ENCODE measurements at regions not wholly inside any gene's neighbourhood (a gene's known extent, or its start where the extent isn't known, plus 50 kb on each side); places are given as distances from the start of the nearest gene placed in this dataset.
"Not testable (repeated sequence)": the region's sequence is repeated elsewhere in the genome, so short reads cannot be mapped to it uniquely, and the experiment has no call there.

DNA sequence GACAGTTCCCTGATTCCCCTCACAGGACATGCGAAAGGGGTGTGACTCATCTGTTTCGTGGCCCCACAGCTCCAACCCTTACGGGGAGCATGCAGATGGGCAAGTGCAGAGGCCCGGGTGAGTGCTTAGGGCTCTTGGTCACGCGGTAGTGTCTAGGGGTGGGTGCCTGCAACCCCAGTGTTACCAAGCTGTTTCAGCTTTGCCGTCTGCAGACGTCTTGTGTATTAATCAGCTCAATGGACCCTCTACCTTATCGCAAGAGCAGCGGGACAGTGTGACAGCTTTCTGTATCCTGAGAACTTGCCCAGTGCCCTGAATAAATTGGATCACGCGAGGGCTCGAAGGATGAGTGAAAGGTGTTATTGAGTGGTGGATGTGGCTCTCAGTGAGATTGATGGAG, 816.4 kb upstream of the ANO3 start:
- DNase-seq (ENCODE audit: low read depth): no peak

DNA sequence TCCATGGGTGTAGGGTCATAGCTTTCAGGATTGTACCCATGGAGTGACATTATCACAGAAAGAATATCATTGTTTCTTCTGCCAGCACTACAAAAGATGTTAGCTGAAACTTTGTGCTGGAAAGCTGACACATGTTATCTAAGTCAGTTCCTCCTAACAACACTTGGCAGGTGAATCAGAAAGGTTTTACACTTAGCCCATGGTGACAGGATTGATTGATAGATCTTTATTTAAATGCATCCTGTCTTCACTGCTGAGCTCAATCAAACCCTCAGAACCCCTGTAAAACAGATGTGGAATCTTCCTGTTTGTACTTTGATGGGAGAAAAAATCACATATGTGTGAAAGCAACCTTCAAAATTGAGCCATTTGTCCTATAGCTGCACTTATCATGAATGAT, 811.5 kb upstream of the ANO3 start:
- no peak for DNase-seq (ENCODE audit: low read depth)

DNA sequence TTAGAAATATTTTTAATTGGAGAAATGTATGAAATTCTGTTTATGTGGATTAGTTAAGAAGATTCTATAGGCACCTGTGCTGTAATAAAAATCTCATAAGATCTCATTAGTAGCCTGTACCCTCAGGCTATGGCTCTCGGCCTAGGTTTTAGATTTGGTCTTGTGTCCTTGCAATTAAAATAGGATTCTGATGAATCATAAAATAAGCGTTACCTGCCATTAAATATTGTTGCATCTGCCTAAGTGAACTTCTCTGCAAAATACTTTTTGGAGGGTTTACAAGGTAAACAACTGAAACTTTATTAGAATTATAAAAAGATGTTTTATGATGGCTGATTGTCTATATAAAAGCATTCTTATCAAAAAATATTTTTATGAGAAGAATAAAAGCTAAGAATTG, 804.1 kb upstream of the ANO3 start:
- no peak for DNase-seq (ENCODE audit: low read depth)

DNA sequence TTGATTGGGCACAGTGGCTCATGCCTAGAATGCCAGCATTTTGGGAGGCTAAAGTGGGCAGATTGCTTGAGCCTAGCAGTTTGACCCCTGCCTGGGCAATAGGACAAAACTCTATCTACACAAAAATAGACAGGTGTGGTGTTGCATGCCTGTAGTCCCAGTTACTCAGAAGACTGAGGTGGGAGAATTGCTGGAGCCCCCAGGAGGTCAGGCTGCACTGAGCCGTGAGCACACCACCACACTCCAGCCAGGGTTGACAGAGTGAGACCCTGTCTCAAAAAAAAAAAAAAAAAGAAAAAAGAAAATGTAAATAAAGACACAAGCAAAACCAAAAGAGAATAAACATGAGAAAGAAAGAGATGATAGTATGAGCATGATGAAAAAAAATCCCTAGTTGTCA, 802.4 kb upstream of the ANO3 start:
- no peak for DNase-seq (ENCODE audit: low read depth)

DNA sequence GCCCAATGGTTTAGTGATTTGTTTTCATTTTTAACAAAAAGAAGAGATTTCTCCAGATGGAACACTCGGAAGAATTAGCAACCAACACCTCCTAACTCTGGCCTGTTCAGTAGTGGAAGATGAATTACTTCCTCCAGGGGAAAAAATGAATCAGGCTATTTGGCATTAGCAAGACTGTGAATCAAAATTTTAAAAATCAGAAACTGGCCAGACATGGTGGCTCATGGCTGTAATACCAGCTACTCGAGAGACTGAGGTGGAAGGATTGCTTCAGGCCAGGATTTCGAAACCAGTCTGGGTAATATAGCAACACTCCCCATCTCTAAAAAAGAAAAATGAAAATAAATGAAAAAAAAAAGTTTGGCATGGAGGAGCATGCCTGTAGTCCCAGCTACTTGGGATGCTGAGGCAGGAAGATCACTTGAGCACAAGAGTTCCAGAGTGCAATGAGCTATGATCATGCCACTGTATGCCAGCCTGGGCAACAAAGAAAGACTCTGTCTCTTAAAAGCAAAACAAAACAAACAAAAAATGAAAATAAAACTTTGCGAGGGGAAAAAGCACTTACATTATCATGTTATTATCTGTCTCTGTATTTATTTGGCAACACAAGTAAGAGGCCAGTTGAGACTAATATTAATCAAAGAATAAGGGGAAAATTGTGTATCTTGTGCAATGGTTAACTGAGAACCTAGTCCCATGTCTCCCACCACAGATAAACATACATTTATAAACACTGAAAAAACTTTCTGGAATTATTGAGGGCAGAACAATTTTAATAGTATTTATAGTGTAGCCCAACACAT, 796.3 kb upstream of the ANO3 start:
- DNase-seq (ENCODE audit: low read depth): no peak

DNA sequence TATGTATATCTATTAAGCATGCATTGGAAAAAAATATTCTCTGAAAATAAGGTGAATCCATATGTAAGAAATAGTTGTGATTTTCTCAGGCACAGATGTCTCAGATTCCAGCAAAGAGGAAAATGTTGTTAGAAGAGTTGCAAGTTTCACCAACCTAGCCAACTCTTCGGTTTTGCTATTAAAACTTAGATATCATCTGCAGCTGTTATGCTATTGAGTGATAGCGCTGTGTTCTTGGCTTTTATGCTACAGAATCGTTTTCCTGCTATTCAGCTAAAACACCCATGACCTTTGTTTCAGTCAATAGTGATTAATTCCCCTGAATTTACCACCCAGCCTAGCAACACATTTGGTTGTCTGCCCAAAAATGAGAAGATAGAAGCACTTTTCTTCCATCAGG, 795.6 kb upstream of the ANO3 start:
- DNase-seq (ENCODE audit: low read depth): no peak

DNA sequence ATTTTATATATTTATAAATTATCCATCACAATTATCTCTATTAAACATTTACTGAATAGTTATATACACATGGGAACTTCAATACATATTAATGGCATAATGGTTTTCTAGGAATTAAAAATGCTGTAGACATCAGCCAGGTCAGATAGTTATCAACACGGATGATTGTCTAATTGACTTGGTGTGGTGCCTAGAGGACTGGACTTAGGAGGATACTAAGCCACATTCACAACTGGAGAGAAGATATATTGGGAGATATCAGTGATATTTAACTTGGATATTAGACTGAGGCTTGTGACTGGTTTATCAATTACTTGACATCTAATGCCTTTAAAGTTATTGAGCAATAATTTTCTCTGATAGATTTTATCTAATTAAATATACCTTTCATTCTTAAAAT, 794.5 kb upstream of the ANO3 start:
- DNase-seq (ENCODE audit: low read depth): no peak

DNA sequence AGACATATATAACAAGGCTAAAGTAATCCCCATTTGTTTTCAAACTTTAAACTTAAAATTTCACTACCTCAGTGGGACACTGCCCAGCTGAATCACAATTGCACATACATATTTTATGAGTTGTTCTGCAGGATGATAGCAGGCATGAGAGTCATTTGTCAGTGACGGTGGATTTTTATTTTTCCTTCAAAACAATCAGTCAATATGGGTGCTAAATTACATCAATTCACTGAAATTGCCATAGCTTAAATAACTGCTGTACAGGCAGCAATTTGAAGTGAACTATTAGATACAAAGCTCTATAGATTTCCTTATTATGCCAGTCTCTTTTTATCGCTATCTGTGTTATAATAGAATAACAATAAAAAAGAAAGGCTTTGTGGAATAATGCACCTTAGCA, 784.6 kb upstream of the ANO3 start:
- DNase-seq (ENCODE audit: low read depth): no peak

DNA sequence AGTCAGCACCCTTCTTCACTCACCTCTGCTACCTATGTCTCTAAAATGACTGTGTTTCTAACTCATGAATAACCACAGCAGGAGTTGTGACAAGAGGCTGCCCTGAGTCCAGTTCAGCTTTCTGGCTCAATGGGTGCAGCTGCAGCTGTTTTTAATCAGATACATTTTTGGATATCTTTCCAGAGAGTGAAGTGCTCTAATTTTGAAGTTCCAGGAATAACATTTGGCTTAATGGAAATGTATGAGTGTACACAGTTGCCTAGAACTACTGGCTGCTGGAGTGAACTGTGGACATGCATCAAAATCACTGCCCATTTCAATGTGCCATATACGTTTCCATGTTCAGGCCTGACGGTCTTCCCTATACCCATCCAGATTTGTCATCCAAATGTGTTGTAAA, 769.5 kb upstream of the ANO3 start:
- no peak for DNase-seq (ENCODE audit: low read depth)

DNA sequence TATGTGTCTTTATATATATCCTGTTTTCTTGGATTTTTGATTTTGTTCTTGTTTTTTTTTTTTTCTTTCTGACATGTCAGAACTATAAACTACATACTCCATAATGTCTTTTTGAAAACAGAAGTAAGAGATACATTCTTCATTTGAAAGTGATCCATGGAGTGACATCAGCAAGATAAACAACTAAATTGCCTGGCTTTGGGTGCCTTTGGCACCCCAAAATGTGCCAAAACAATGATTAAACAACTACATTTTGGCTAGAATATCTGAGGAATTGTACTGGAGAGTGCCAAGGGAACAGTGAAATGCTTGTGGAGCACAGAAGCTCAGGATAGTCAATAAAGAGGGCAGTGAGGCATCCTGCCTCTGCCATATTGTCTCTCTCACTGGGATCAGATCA, 766.1 kb upstream of the ANO3 start:
- no peak for DNase-seq (ENCODE audit: low read depth)

DNA sequence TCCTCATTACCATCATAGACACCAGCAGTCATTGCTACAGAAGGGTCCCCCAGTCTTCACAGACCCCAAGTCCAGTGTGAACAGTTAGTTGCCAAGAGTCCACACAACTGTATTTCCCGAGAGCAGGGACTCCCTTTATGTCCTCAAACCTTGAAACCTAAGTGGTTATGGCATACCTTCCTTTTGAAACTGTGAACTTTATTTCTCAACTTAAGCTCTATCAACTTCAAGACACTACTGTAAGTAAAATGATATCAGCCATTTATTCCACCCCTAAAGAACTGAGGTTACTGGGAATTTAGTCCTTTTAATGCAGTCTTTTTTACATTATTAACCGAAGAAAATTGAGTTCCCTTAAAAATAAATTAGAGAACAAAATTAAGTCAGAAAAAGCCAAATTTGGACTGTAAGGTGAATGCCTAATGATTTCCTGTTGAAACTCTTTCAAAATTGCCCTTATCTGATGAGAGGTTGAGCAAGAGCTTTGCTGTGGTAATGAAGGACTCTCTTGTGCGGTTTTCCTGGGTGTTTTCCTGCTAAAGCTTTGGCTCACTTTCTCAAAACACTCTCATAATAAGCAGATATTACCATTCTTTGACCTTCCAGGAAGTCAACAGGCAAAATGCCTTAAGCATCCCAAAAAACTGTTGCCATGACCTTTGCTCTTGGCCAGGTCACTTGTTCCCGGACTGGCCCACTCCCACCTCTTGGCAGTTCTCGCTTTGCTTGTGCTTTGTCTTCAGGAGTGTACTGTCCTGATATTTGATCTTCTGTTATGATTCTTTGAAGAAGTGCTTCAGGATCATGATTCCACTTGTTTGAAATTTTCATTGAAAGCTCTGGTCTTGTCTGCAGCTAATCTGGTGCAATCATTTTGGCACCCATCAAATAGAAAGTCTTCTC, 765.4 kb upstream of the ANO3 start:
- DNase-seq (ENCODE audit: low read depth): no peak

DNA sequence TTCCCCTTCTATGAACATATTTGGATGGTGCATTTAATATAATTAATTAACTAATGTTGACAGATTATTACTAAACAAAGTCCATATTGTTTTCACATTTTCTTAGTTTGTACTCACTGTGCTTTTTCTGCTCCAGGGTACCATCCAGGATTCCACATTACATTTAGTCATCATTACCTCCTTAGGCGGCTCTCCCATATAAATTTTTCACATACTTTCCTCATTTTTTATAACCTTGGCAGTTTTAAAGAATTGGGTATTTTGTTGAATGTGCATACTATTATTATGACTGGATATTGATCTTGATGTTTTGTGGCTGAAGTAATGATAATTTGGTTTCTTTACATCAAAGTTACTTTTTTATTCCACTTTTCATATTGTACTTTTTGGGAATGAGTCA, 755.6 kb upstream of the ANO3 start:
- DNase-seq (ENCODE audit: low read depth): no peak

DNA sequence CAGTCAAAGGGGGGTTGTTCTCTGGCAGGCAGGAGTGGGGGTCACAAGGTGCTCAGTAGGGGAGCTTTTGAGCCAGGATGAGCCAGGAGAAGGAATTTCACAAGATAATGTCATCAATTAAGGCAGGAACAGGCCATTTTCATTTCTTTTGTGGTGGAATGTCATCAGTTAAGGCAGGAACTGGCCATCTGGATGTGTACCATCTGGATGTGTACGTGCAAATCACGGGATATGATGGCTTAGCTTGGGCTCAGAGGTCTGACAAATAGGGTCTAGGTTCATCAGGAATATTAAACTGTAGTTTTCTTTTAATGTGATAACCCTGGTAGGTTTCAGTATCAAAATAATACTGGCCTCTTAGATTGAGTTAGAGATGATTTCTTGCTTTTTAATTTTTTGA, 752.4 kb upstream of the ANO3 start:
- DNase-seq (ENCODE audit: low read depth): not testable (repeated sequence)

DNA sequence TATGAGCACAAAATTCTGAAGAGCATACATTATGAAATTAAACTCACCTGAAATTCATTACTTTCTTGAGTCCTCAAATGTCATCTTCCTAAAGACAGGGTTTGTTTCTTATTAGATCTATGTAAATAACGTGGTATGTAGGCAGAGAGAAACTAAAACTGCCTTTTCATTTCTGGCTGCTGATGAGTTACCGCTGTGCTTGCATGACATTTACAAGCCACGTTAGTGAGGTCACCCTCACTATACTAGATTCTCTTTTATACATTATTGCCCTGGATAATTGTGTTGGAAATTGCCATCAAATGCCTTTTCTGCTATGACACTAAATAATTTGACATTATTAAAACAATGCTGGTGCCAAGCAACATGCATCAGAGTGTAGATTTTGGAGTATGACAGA, 748.3 kb upstream of the ANO3 start:
- no peak for DNase-seq (ENCODE audit: low read depth)

DNA sequence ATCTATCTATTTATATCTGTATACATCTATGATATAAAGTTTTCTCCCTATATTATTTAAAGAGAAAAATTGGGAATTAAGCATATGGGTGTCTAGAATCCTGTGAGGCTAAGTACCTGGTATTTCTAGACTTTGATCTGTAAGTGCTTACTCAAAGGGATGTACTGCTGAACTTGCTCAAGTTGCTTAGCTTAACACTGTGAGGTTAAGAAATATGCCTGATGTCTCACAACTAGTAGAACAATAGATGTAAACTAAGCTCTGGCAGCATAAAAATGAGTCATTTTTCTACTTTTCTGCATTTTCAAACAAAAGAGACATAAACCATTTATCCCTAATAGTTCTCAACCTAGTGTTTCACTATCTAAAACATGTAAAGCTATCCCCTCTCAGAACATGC, 744.4 kb upstream of the ANO3 start:
- DNase-seq (ENCODE audit: low read depth): no peak

DNA sequence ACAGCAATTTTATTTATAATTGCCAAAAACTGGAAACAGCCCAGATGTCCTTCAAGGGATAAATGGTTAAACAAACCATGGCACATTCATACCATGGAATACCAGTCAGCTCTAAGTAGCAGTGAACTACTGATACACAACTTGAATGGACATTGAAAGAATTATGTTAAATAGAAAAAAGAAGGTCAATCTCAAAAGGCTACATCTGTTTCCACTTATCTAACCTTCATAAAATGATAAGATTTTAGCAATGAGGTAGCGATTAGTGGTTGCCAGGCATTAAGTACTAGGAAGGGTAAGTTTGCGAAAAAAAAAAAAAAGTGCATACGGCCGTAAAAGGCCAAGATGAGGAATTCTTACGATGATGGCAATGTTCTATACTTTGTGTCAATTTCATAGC, 738.7 kb upstream of the ANO3 start:
- no peak for DNase-seq (ENCODE audit: low read depth)

DNA sequence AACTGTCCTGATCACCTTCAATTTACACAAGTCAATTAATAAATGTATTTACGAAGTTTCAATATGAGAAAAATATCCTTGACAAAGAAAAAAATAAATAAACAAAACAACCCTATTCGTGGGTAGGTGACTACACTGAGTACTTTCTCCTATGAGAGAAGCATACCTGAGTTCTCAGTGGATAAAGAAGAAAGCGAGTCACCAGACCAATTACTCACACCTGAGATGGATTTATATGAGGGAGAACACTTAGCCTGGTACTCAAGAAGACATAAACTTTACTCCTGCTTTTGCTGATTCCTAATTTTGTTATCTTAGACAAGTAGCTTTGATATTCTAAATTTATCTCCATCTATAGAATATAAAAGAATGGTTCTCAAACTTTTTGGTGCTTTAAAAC, 735.2 kb upstream of the ANO3 start:
- no peak for DNase-seq (ENCODE audit: low read depth)

DNA sequence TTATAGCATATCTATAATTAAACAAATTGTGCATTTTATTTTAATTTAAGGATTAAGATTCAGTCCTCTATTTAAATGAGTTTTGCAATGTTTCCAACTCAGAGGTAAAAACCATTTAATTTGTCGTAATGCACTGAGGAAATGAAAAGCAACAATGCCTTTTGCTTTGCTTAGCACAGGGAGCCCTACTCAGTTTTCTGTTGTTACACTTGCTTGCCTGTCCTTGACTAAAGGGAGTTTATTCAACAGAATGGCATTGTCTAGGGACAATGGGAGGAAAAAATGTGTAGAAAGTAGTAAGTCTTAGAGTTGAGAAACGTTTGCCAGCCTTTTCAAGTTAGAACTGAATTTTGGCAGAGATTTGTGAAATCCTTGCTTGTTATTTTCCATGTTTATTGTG, 734.2 kb upstream of the ANO3 start:
- DNase-seq (ENCODE audit: low read depth): no peak

DNA sequence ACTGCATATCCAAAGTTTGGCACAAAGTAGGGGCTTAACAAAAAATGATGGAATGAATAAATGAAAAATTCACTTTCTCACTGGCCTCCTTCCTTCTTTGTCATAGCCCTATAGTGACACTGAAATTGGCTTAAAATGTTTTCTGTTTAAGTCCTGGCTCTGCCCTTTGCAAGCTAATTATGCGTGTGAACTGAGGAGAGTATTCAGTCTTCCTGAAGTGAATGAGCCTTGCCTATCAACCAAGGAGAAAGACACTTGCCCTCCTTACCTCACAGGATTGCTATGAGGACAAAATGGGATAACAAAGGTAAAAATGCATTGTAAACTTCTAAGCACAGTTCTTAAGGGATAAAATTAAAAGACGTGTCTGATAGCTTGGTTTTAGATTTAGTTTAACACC, 729.8 kb upstream of the ANO3 start:
- DNase-seq (ENCODE audit: low read depth): no peak

DNA sequence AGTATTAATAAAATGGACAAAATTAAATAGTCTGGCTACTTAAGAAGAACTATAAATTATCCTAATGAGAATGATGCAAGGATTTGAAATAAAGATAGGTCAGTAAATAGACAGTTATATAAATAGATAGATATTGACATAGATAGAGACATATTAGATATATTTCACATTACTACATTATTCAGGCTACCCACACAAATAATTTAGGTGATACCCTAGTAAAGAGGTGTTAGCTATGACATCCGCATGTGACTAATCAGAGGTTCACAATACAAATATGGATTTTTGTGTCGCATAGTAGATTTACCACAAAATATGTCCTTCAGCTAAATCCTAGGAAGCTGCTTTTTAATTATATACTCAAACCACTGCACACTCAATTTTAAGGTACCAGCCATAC, 729.0 kb upstream of the ANO3 start:
- DNase-seq (ENCODE audit: low read depth): no peak

DNA sequence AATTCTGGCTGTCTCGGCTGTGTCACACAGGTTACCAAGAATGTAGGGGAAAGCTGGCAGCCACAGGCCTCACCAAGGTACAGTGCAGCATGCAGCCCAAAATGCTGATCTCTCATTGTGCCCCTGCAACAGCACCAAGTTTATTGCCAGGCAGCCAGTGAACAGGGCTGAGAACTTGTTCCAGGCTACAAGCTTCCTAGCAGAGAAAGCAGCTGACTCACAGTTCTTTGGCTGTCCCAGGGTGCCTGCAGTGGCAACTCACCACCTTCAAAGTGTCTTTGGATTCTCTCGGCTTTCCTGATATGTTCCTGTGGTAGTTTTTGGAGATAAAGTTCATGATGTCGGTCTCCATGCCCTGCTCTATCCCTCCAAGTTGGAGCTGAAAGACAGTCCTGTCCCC, 719.1 kb upstream of the ANO3 start:
- no peak for DNase-seq (ENCODE audit: low read depth)

DNA sequence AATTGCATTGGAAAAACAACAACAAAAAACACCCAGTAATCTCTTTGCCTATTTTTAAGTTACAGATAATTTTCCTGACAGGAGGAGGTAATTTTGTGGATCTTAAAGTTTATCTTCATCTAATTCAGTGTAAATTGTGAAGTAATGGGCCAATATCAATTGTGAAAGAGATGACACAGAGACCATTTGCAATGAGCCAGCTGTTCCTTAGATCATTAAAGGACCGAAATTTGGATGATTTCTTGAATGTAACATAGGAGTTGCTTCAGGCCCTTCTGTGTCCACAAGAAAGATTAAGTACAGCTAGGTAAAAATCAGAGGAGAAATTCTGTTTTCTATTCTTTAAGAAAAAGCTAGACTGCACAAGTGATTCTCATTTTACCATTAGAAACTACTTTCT, 718.5 kb upstream of the ANO3 start:
- DNase-seq (ENCODE audit: low read depth): no peak

DNA sequence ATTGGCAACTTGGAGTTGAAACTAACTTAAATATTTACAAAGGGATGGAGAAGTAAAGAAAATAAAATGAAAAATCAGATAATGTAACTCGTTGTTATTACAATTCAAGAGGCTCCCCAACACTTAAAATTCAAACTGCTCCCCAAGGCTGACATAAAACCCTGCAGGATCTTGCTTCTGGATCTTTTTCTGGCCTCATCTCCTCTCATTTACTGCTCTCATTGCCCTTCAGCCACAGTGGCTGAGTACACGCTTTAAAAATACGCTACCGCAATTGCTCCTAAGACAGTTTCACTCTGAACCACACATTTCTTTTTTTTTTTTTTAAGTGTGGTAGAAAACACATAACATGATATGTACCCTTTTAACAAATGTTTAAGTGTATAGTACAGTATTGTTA, 718.1 kb upstream of the ANO3 start:
- DNase-seq (ENCODE audit: low read depth): no peak

DNA sequence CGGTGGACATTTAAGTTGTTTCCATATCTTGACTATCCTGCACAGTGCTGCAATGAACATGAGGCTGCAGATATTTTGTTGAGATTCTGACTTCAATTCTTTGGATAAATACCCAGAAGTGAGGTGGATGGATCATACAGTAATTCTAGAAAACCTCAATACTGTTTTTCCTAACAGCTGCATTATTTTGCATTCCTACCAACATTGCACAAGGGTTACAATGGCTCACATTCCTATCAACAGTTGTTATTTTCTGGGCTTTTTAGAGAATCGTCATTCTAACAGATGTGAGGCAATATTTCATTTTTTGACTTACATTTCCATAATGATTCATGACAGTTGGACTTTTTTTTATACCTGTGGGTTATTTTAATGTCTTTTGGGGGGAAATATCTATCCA, 716.9 kb upstream of the ANO3 start:
- DNase-seq (ENCODE audit: low read depth): no peak
